HepG2 (cell line): ENCODE measurements at regions not wholly inside any gene's neighbourhood (a gene's known extent, or its start where the extent isn't known, plus 50 kb on each side); places are given as distances from the start of the nearest gene placed in this dataset.

Experiments used
- ATF4 ChIP-seq, 2 experiments: fragments of 450-650 bp in 1 of 2; sonication (generic) in 1 of 2; formaldehyde crosslinking; IDR thresholded peaks; 2 replicates each; pipeline versions ENCODE4 v1.5.0 to v1.8.0; 2020 to 2022; ENCODE audit warnings: mild to moderate bottlenecking in 1 of 2, missing genetic modification reagents in 1 of 2
- CENPBD1 ChIP-seq: sonication (generic); formaldehyde crosslinking; IDR thresholded peaks from 2 replicates; pipeline ENCODE4 v1.8.0; 2022; ENCODE audit warnings: missing genetic modification reagents, low read depth, mild to moderate bottlenecking, borderline replicate concordance
- FUBP1 ChIP-seq: sonication (generic); formaldehyde crosslinking; IDR thresholded peaks from 2 replicates; pipeline ENCODE4 v1.5.1; 2020; ENCODE audit warnings: missing genetic modification reagents, mild to moderate bottlenecking, borderline replicate concordance
- SIX1 ChIP-seq: sonication (generic); formaldehyde crosslinking; IDR thresholded peaks from 2 replicates; pipeline ENCODE4 v1.4.0; 2020; ENCODE audit warnings: missing genetic modification reagents, borderline replicate concordance
- TCF12 ChIP-seq, 2 experiments: fragments of 450-650 bp in 1 of 2; sonication (generic) in 1 of 2; formaldehyde crosslinking in 1 of 2; IDR thresholded peaks; 2 replicates each; pipeline versions ENCODE4 v1.6.1 to v1.8.0; 2017 to 2022; ENCODE audit warnings: antibody characterized with exemption in 1 of 2, mild to moderate bottlenecking in 1 of 2, missing genetic modification reagents in 1 of 2, moderate library complexity in 1 of 2
- ZNF460 ChIP-seq: sonication (generic); formaldehyde crosslinking; IDR thresholded peaks from 2 replicates; pipeline ENCODE4 v1.5.1; 2020; ENCODE audit warnings: missing genetic modification reagents, mild to moderate bottlenecking, borderline replicate concordance
- ZNF513 ChIP-seq: sonication (generic); formaldehyde crosslinking; conservative IDR thresholded peaks from 2 replicates; pipeline ENCODE4 v1.5.0; 2020; ENCODE audit warnings: missing genetic modification reagents
- TF ChIP-seq, protein P1 (sequence below): sonication (generic); formaldehyde crosslinking; IDR thresholded peaks from 2 replicates; pipeline ENCODE4 v1.4.0; 2020; ENCODE audit warnings: missing genetic modification reagents

DNA sequence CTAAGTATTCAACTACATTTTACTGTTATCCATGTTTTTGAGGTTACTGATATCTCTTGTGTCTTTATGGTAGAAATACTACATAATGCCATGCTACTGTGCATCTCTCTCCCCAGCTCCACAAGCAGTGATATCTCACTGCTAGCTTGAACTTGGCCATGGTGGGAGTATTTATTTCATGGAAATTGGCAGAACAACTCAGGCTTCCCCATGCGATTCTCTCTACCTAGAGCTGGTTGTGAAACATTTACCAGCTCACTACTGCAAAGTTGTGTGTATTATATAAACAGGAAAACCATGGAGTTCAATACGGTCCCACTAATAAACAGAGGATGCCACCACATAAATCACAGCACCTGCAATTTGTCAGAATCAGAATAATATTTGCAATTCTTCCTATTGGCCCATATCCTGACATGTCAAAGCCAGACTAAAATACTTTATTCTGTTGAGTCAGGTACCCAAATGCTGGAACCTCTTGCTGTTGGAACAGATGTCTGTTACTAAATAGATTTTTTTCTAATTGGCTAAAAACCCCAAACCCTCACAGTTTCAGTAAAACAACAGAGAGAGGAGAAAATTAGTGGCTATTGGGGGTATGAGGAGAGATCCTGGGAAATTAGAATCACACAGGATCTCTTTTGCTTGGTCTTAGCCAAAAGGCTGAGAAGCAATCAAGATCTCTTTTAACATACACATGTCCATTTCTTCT is 91.4 kb upstream of the SLC10A2 start (continued):
- no peak for TF ChIP-seq FUBP1 (CRISPR knock-in tag)
- TF ChIP-seq ATF4 (CRISPR knock-in tag; IDR thresholded peaks at IDR 0.05): no peak
- no peak for TF ChIP-seq CENPBD1
- TF ChIP-seq ZNF513 (CRISPR knock-in tag): no peak
- TF ChIP-seq SIX1 (CRISPR knock-in tag): no peak
- no peak for TF ChIP-seq ZNF460 (CRISPR knock-in tag)
- TF ChIP-seq TCF12 (IDR thresholded peaks at IDR 0.05): no peak
- no peak for TF ChIP-seq TCF12 (CRISPR knock-in tag; IDR thresholded peaks at IDR 0.05)
- TF ChIP-seq, protein P1, sequence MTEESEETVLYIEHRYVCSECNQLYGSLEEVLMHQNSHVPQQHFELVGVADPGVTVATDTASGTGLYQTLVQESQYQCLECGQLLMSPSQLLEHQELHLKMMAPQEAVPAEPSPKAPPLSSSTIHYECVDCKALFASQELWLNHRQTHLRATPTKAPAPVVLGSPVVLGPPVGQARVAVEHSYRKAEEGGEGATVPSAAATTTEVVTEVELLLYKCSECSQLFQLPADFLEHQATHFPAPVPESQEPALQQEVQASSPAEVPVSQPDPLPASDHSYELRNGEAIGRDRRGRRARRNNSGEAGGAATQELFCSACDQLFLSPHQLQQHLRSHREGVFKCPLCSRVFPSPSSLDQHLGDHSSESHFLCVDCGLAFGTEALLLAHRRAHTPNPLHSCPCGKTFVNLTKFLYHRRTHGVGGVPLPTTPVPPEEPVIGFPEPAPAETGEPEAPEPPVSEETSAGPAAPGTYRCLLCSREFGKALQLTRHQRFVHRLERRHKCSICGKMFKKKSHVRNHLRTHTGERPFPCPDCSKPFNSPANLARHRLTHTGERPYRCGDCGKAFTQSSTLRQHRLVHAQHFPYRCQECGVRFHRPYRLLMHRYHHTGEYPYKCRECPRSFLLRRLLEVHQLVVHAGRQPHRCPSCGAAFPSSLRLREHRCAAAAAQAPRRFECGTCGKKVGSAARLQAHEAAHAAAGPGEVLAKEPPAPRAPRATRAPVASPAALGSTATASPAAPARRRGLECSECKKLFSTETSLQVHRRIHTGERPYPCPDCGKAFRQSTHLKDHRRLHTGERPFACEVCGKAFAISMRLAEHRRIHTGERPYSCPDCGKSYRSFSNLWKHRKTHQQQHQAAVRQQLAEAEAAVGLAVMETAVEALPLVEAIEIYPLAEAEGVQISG (CRISPR knock-in tag): no peak
